ENCODE measurements at regions not wholly inside any gene's neighbourhood (a gene's known extent, or its start where the extent isn't known, plus 50 kb on each side); places are given as distances from the start of the nearest gene placed in this dataset.

DNA sequence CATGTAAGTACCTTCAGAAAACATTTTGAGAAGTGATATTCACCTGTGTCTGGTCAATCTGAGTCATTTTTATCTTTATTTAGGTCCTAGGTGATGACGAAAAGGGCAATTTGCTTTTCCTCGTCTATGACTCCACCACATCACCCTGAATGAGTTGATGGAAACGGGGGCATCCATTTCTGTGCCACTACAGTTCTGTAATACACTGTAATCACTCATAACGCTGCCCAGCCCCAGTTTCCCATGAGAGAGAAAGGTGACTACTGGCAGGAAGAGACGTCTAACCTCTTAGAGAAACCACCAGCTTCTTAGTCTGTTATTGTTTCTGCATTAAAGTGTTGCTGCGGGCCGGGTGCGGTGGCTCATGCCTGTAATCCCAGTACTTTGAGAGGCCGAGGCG, 205.3 kb upstream of the MKLN1 start:
- H3K4me1 ChIP-seq (ENCODE audit: control insufficient read depth, insufficient read depth, low read length) = no peaks in the 10 kb centered on the region
- no peak overlapping the region for H3K4me3 ChIP-seq (ENCODE audit: low read depth, low read length)
- H3K27me3 ChIP-seq (ENCODE audit: control insufficient read depth, insufficient read depth, low read length) = no peaks in the 10 kb centered on the region
- 100% methylated on average over 5 of the region's 10 CpGs for WGBS (ENCODE audit: insufficient coverage)
- no peak for DNase-seq (ENCODE audit: low read depth in 4 of 6, low spot score in 6 of 6)
- H3K27ac ChIP-seq (ENCODE audit: low read depth, low read length) = no peak overlapping the region
- peaks cover 7% of the 10 kb centered on the region for H3K9me3 ChIP-seq (ENCODE audit: control insufficient read depth, insufficient read depth, low read length)
- no peaks in the 10 kb centered on the region for H3K36me3 ChIP-seq (ENCODE audit: control insufficient read depth, insufficient read depth, low read length)

DNA sequence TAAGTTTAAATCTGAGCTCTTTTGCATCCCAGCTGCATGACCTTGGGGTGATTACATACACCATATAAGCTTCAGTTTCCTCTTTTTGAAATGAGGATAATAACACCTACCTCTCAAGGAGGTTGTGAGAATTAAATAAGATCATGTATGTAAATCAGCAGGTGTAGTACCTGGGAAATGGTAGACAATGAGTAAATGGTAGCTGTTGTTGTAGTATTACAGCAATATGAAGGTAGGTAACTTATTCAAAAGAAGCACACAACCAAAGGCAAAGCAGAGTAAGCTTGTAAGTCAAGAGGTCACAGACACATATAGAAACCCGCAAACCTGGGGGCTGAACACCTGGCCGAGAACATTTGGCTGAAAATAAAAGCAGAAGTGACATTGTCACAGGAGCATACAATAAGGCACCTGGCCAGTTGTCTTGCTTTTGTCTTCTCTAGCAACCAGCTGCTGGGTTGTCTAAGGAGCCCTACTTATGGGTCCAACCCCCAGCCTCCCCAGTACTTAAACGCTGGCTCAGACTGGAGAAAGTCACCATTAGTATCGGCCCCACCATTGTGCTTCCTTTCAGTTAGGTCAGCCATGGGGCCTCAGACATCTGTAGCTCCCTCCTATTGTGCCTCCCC, 203.6 kb upstream of the MKLN1 start:
- Histone ChIP-seq H3K9me3 (ENCODE audit: control insufficient read depth, insufficient read depth, low read length) (peaks cover 6% of the 10 kb centered on the region), H3K4me3 (ENCODE audit: low read depth, low read length) (no peak overlapping the region), H3K27me3 (ENCODE audit: control insufficient read depth, insufficient read depth, low read length) (no peaks in the 10 kb centered on the region), H3K27ac (ENCODE audit: low read depth, low read length) (no peak overlapping the region), H3K36me3 (ENCODE audit: control insufficient read depth, insufficient read depth, low read length) (no peaks in the 10 kb centered on the region), H3K4me1 (ENCODE audit: control insufficient read depth, insufficient read depth, low read length) (no peaks in the 10 kb centered on the region)
- DNase-seq (ENCODE audit: low read depth in 4 of 6, low spot score in 6 of 6) = no peak
- WGBS (ENCODE audit: insufficient coverage) = 92% methylated on average over 4 of the region's 4 CpGs

DNA sequence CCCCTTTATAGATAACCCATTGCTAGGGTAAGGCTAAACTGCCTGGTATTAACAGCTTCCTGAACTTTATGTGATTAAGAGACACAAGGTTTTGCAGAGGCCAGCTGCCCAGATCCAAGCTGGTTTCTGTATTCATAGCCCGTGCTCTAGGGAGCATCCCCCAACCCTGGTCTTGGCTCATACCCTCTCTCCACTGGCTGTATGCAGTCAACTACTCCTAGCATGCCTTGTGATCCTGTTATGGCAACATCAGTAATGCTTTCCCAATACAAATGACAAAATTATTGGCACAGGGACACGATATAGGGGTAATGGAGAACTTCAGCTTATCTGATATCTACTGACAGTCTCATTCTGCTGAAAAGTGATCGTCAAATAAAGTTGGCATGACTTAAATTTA, 202.8 kb upstream of the MKLN1 start:
- no CpG with 5 or more reads among the region's 3 CpGs for WGBS (ENCODE audit: insufficient coverage)

DNA sequence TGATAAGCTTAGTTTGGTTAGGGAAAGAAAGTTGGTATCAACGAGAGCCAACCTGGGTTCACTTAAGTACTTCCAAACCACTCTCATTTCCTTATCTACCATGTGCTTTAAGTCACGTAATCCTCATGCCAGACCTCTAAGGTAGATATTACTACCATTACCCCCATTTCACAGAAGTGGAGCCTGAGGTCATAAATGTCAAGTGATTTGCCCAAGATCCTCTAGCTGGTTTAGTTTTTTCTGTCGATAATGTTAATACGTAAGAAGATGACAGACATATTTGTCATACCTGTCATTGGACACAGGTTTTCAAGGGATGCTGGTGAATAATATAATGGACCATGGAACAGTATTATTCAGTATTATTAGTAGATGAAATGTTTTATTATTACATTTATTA, 197.4 kb upstream of the MKLN1 start:
- no peak for DNase-seq (ENCODE audit: low read depth in 4 of 6, low spot score in 6 of 6)
- H3K27me3 ChIP-seq (ENCODE audit: control insufficient read depth, insufficient read depth, low read length) = no peaks in the 10 kb centered on the region
- no peaks in the 10 kb centered on the region for H3K4me1 ChIP-seq (ENCODE audit: control insufficient read depth, insufficient read depth, low read length)
- no peak overlapping the region for H3K4me3 ChIP-seq (ENCODE audit: low read depth, low read length)
- H3K9me3 ChIP-seq (ENCODE audit: control insufficient read depth, insufficient read depth, low read length) = no peaks in the 10 kb centered on the region
- WGBS (ENCODE audit: insufficient coverage) = 88% methylated on average over 1 of the region's 4 CpGs
- H3K36me3 ChIP-seq (ENCODE audit: control insufficient read depth, insufficient read depth, low read length) = no peaks in the 10 kb centered on the region
- H3K27ac ChIP-seq (ENCODE audit: low read depth, low read length) = no peak overlapping the region

More for the DNA sequence above, 202.8 kb upstream of the MKLN1 start:
- Histone ChIP-seq H3K4me1 (ENCODE audit: control insufficient read depth, insufficient read depth, low read length) (no peaks in the 10 kb centered on the region), H3K9me3 (ENCODE audit: control insufficient read depth, insufficient read depth, low read length) (no peaks in the 10 kb centered on the region), H3K27ac (ENCODE audit: low read depth, low read length) (no peak overlapping the region), H3K36me3 (ENCODE audit: control insufficient read depth, insufficient read depth, low read length) (no peaks in the 10 kb centered on the region), H3K4me3 (ENCODE audit: low read depth, low read length) (no peak overlapping the region), H3K27me3 (ENCODE audit: control insufficient read depth, insufficient read depth, low read length) (no peaks in the 10 kb centered on the region)
- DNase-seq (ENCODE audit: low read depth in 4 of 6, low spot score in 6 of 6) = no peak

DNA sequence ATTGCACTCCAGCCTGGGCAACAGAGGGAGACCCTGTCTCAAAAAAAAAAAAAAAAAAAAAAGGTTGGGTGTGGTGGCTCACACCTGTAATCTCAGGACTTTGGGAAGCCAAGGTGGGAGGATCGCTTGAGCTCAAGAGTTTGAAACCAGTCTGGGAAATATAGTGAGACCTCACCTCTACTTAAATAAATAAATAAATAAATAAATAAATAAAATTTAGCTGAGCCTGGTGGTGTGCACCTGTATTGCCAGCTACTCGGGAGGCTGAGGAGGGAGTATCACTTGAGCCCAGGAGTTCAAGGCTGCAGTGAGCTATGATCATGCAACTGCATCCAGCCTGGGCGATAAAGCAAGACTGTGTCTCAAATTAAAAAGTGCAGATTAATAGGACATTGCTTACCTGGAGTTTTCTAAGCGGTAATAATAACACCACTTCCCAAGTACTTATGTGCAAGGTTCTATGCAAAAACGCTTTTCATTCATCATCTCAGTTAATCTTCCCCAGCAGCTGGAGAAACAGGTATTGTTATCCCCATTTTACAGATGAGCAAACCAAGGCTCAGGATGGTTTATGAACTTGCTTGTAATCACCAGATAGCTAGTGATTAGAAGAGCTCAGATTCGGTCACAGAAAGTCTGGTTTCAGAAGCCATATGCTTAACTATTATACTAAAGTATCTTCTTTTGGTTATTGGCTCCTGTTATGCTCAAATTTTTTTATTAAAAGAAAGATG, 196.5 kb upstream of the MKLN1 start:
- no peak for DNase-seq (ENCODE audit: low read depth in 4 of 6, low spot score in 6 of 6)
- 100% methylated on average over 3 of the region's 6 CpGs for WGBS (ENCODE audit: insufficient coverage)

DNA sequence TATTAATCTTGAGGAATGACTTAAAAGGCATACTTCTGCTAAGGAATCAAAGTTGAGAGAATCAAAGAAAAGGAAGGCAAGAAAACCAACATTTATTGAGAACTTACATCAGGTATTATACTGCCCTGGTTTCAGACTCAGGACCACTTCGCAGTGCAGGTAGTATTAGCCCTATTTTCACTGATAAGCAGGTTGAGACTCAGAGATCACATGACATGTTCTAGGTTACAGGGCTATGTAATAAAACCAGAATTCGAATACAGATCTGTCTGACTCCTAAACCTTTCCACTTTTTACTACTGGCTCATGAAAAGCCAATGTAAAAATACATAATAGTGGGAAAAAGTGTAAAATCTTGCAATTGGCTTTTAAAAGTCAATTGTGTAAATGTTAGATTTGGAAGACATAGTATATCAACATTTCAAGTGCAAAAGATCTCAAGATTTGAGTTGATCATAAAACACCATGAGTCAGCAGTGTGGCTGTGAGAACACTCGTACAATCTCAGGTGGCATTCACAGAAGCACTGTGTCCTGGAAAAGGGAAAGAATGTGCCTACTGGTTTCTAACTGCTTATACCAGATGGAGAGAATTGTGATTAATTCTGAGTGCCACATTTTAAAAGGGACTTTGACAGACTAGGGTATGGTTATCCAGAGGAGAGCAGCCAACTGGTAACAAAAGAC, 195.8 kb upstream of the MKLN1 start:
- no peak overlapping the region for H3K4me3 ChIP-seq (ENCODE audit: low read depth, low read length)
- 73% methylated on average over 2 of the region's 3 CpGs for WGBS (ENCODE audit: insufficient coverage)
- no peak overlapping the region for H3K27ac ChIP-seq (ENCODE audit: low read depth, low read length)
- no peaks in the 10 kb centered on the region for H3K4me1 ChIP-seq (ENCODE audit: control insufficient read depth, insufficient read depth, low read length)
- no peak for DNase-seq (ENCODE audit: low read depth in 4 of 6, low spot score in 6 of 6)
- no peaks in the 10 kb centered on the region for H3K27me3 ChIP-seq (ENCODE audit: control insufficient read depth, insufficient read depth, low read length)
- H3K36me3 ChIP-seq (ENCODE audit: control insufficient read depth, insufficient read depth, low read length) = no peaks in the 10 kb centered on the region
- H3K9me3 ChIP-seq (ENCODE audit: control insufficient read depth, insufficient read depth, low read length) = no peaks in the 10 kb centered on the region

More for the DNA sequence above, 196.5 kb upstream of the MKLN1 start:
- no peak overlapping the region for H3K27ac ChIP-seq (ENCODE audit: low read depth, low read length)
- H3K4me3 ChIP-seq (ENCODE audit: low read depth, low read length) = no peak overlapping the region
- H3K4me1 ChIP-seq (ENCODE audit: control insufficient read depth, insufficient read depth, low read length) = no peaks in the 10 kb centered on the region
- H3K9me3 ChIP-seq (ENCODE audit: control insufficient read depth, insufficient read depth, low read length) = no peaks in the 10 kb centered on the region
- H3K27me3 ChIP-seq (ENCODE audit: control insufficient read depth, insufficient read depth, low read length) = no peaks in the 10 kb centered on the region
- H3K36me3 ChIP-seq (ENCODE audit: control insufficient read depth, insufficient read depth, low read length) = no peaks in the 10 kb centered on the region

DNA sequence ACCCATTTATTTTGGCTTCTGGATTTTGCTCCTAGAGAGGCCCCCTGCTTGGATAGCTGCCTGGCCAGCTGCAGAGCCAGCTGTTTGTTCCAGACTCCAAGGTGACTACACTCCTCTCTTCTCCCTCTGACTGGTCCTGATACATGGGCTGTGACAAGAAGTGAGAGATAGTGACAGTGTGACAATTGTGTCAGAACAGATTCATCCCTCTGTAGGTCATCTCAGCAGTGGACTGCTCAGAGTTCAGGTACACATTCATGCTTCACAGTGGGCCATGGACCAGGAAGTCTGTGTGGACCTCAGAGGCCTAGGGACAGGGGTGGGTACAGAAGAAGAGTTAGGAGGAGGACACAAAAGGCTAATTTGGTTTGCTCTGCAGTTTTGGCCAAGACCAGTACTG, 188.2 kb upstream of the MKLN1 start:
- Histone ChIP-seq H3K27me3 (ENCODE audit: control insufficient read depth, insufficient read depth, low read length) (no peaks in the 10 kb centered on the region), H3K27ac (ENCODE audit: low read depth, low read length) (no peak overlapping the region), H3K4me3 (ENCODE audit: low read depth, low read length) (no peak overlapping the region), H3K4me1 (ENCODE audit: control insufficient read depth, insufficient read depth, low read length) (no peaks in the 10 kb centered on the region), H3K9me3 (ENCODE audit: control insufficient read depth, insufficient read depth, low read length) (no peaks in the 10 kb centered on the region), H3K36me3 (ENCODE audit: control insufficient read depth, insufficient read depth, low read length) (no peaks in the 10 kb centered on the region)
- no peak for DNase-seq (ENCODE audit: low read depth in 4 of 6, low spot score in 6 of 6)

DNA sequence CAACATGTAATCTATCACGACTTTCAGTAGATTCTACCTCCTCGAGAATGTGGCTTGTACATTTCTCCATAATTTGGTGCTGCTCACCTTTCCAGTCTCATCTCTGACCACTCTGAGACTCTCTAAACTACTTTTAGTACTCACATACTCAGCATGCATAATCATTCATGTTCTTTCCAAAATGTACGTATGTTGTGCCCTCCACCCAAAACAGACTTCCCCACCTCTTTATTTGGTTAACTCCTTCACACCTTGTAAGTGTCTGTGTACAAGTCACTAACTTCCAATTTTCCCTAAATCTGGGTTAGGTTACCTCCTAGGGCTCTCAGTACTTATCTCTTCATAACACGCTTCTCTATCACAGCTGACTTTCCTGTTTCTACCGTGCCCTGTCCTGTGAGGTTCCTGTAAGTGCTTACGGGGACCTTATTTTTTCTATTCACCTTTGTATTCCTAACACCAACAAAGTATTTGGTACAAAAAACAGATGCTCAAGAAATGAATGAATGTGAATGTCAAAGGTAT, 186.2 kb upstream of the MKLN1 start:
- no peaks in the 10 kb centered on the region for H3K27me3 ChIP-seq (ENCODE audit: control insufficient read depth, insufficient read depth, low read length)

DNA sequence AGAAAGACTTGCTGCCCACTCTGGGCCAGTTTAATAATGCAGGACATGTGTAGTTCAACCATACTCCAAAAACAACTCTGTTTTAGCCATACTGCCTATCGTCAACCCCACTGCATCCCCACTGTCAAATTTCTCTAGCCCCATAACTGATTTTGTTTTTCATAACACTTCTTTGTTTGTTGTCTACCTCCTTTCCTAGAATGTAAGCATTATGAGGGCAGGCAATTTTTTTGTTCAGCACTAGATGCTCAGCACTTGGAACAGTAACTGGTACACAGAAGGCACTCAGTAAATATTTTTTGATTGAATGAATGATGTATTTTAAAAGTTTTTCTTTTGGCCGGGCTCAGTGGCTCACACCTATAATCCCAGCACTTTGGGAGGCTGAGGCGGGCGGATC, 183.8 kb upstream of the MKLN1 start:
- Histone ChIP-seq H3K27me3 (ENCODE audit: control insufficient read depth, insufficient read depth, low read length) (no peaks in the 10 kb centered on the region), H3K36me3 (ENCODE audit: control insufficient read depth, insufficient read depth, low read length) (no peaks in the 10 kb centered on the region), H3K9me3 (ENCODE audit: control insufficient read depth, insufficient read depth, low read length) (no peaks in the 10 kb centered on the region), H3K27ac (ENCODE audit: low read depth, low read length) (no peak overlapping the region), H3K4me1 (ENCODE audit: control insufficient read depth, insufficient read depth, low read length) (no peaks in the 10 kb centered on the region), H3K4me3 (ENCODE audit: low read depth, low read length) (no peak overlapping the region)
- no peak for DNase-seq (ENCODE audit: low read depth in 4 of 6, low spot score in 6 of 6)
- WGBS (ENCODE audit: insufficient coverage) = 100% methylated on average over 1 of the region's 4 CpGs

More for the DNA sequence above, 186.2 kb upstream of the MKLN1 start:
- no peaks in the 10 kb centered on the region for H3K9me3 ChIP-seq (ENCODE audit: control insufficient read depth, insufficient read depth, low read length)
- no peaks in the 10 kb centered on the region for H3K4me1 ChIP-seq (ENCODE audit: control insufficient read depth, insufficient read depth, low read length)
- H3K36me3 ChIP-seq (ENCODE audit: control insufficient read depth, insufficient read depth, low read length) = no peaks in the 10 kb centered on the region
- no peak overlapping the region for H3K4me3 ChIP-seq (ENCODE audit: low read depth, low read length)
- no peak for DNase-seq (ENCODE audit: low read depth in 4 of 6, low spot score in 6 of 6)
- 98% methylated on average over 3 of the region's 6 CpGs for WGBS (ENCODE audit: insufficient coverage)
- H3K27ac ChIP-seq (ENCODE audit: low read depth, low read length) = no peak overlapping the region

Measured in spinal cord (tissue), 9 donors.